ENCODE measurements at regions not wholly inside any gene's neighbourhood (a gene's known extent, or its start where the extent isn't known, plus 50 kb on each side); places are given as distances from the start of the nearest gene placed in this dataset.

- no peak for TF ChIP-seq ZBTB10 (CRISPR knock-in tag; IDR thresholded peaks at IDR 0.05; ENCODE audit: borderline replicate concordance)
Observed at GRCh38 chr12:105840384-105840783, 298.4 kb downstream of the NUAK1 start (continued).

- CTCF ChIA-PET (ENCODE audit: low intra/inter-chr PET ratio, low total read pairs) = no interaction called here
- H3K9ac ChIP-seq (ENCODE audit: insufficient read depth, low read depth, low read length) = no peak overlapping the region
- no peaks in the 10 kb centered on the region for H3K4me1 ChIP-seq (ENCODE audit: insufficient read depth, low read length)
- H3K4me2 ChIP-seq (ENCODE audit: low read depth, low read length) = no peak overlapping the region
- H4K20me1 ChIP-seq (ENCODE audit: insufficient read depth, low read length) = no peaks in the 10 kb centered on the region
- no peak overlapping the region for H2AFZ ChIP-seq (ENCODE audit: low read length)
- ATAC-seq (no peak), FAIRE-seq (no peak), DNase-seq (ENCODE audit: low spot score) (no peak)
- 48% methylated on average over 4 of the region's 4 CpGs for WGBS (ENCODE audit: low lambda C conversion rate)
- intact Hi-C loops (cut with micrococcal nuclease; ENCODE audit: unreplicated experiment) (no loop called here), in situ Hi-C loops (cut with HindIII; ENCODE audit: extremely low pct_ligation_motif_present, low pct_unique_long_range_greater_than_20kb) (no loop called here)
- no peaks in the 10 kb centered on the region for H3K79me2 ChIP-seq (ENCODE audit: insufficient read depth, low read length)
- POLR2A ChIA-PET = no interaction called here
- no peaks in the 10 kb centered on the region; a peak in 1 of 5 replicates for H3K27me3 ChIP-seq (ENCODE audit: control insufficient read depth in 1 of 2, insufficient read depth in 2 of 2, low read length in 2 of 2)
- no peaks in the 10 kb centered on the region for H3K36me3 ChIP-seq (replicated peaks in 1 of 2; ENCODE audit: control insufficient read depth in 1 of 2, insufficient read depth in 2 of 2, low read length in 2 of 2)
- no peak overlapping the region for H3K27ac ChIP-seq (ENCODE audit: extremely low read length, insufficient read depth, low read length)
- H3K4me3 ChIP-seq (replicated peaks in 1 of 3; ENCODE audit: insufficient read depth in 1 of 3, low read depth in 2 of 3, low read length in 3 of 3) = no peak overlapping the region
- no TSS peak for BruUV-seq (replicated peaks)
- no peaks in the 10 kb centered on the region for H3K9me3 ChIP-seq (ENCODE audit: low read length)
- TF ChIP-seq ZNF720 (CRISPR knock-in tag; IDR thresholded peaks at IDR 0.05) = no peak
- no peak for TF ChIP-seq CCDC6 (CRISPR knock-in tag; IDR thresholded peaks at IDR 0.05)
- TF ChIP-seq CAMTA2 (CRISPR knock-in tag; IDR thresholded peaks at IDR 0.05; ENCODE audit: borderline replicate concordance) = no peak
- no peak for TF ChIP-seq ZFYVE20 (CRISPR knock-in tag; IDR thresholded peaks at IDR 0.05; ENCODE audit: borderline replicate concordance, low read depth)
- TF ChIP-seq RFXANK (CRISPR knock-in tag; IDR thresholded peaks at IDR 0.05) = no peak
- no peak for TF ChIP-seq ZFP36 (IDR thresholded peaks at IDR 0.05; ENCODE audit: borderline replicate concordance, low read depth, low read length, partially characterized antibody)
- TF ChIP-seq PHF21A (CRISPR knock-in tag; IDR thresholded peaks at IDR 0.05) = no peak
- no peak for TF ChIP-seq ZNF121 (CRISPR knock-in tag; IDR thresholded peaks at IDR 0.05)
- no peak for TF ChIP-seq ZBTB40 (IDR thresholded peaks at IDR 0.05)
- TF ChIP-seq ZBTB40 (CRISPR knock-in tag; IDR thresholded peaks at IDR 0.05) = no peak
- TF ChIP-seq BCL3 (CRISPR knock-in tag; IDR thresholded peaks at IDR 0.05) = no peak
Observed at GRCh38 chr12:105841840-105842239, 296.9 kb downstream of the NUAK1 start.
